ENCODE measurements at regions not wholly inside any gene's neighbourhood (a gene's known extent, or its start where the extent isn't known, plus 50 kb on each side); places are given as distances from the start of the nearest gene placed in this dataset.

GRCh38 chr1:244256086-244256676 lies 195.5 kb downstream of the ADSS2 start:
- DNase-seq (ENCODE audit: low read depth, low spot score) (no peak), ATAC-seq (no peak), FAIRE-seq (no peak)
- intact Hi-C loops (cut with micrococcal nuclease; ENCODE audit: unreplicated experiment) (no loop called here), in situ Hi-C loops (cut with MboI) (no loop called here)
- SMC1A ChIA-PET (ENCODE audit: uncharacterized antibody, unreplicated experiment): no interaction called here
- Histone ChIP-seq H3K9ac (ENCODE audit: control insufficient read depth, insufficient read depth, low read length) (no peak overlapping the region), H4K20me1 (ENCODE audit: control insufficient read depth, insufficient read depth) (no peaks in the 10 kb centered on the region), H3K4me2 (ENCODE audit: control insufficient read depth, insufficient read depth) (no peak overlapping the region), H3K4me3 (no peak overlapping the region), H3K9me3 (replicated peaks; ENCODE audit: control insufficient read depth, insufficient read depth, low read length) (no peaks in the 10 kb centered on the region; the same call in 2 of the 3 replicates), H2AFZ (ENCODE audit: control insufficient read depth, low read depth, low read length) (no peak overlapping the region), H3K4me1 (ENCODE audit: control insufficient read depth, insufficient read depth, low read length) (peaks cover 5% of the 10 kb centered on the region), H3K79me2 (ENCODE audit: control insufficient read depth, insufficient read depth, low read length) (no peaks in the 10 kb centered on the region), H3K27ac (ENCODE audit: control insufficient read depth, insufficient read depth) (no peak overlapping the region), H3K27me3 (replicated peaks in 1 of 2; ENCODE audit: control insufficient read depth in 2 of 2, insufficient read depth in 2 of 2, low read length in 1 of 2) (no peaks in the 10 kb centered on the region), H3K36me3 (ENCODE audit: control insufficient read depth in 2 of 2, insufficient read depth in 2 of 2, low read length in 1 of 2) (no peaks in the 10 kb centered on the region)
- RAD21 ChIA-PET (ENCODE audit: unreplicated experiment): no interaction called here
- TF ChIP-seq HDAC6 (IDR thresholded peaks at IDR 0.05; ENCODE audit: unreplicated experiment) (no peak), KAT2A (conservative IDR thresholded peaks at IDR 0.05; ENCODE audit: control insufficient read depth, low read depth, low read length) (no peak), NR2C1 (IDR thresholded peaks at IDR 0.05) (no peak), SREBF2 (IDR thresholded peaks at IDR 0.05; ENCODE audit: low read length) (no peak), EP300 (IDR thresholded peaks at IDR 0.05; ENCODE audit: borderline replicate concordance in 1 of 2, control insufficient read depth in 1 of 2, low read depth in 2 of 2, low read length in 2 of 2) (no peak), HSF1 (IDR thresholded peaks at IDR 0.05; ENCODE audit: low read depth, low read length) (no peak), IKZF1 (conservative IDR thresholded peaks at IDR 0.05) (no peak), ZNF384 (IDR thresholded peaks at IDR 0.05; ENCODE audit: borderline replicate concordance, low read depth, low read length) (no peak)
- TF ChIP-seq, protein P1, sequence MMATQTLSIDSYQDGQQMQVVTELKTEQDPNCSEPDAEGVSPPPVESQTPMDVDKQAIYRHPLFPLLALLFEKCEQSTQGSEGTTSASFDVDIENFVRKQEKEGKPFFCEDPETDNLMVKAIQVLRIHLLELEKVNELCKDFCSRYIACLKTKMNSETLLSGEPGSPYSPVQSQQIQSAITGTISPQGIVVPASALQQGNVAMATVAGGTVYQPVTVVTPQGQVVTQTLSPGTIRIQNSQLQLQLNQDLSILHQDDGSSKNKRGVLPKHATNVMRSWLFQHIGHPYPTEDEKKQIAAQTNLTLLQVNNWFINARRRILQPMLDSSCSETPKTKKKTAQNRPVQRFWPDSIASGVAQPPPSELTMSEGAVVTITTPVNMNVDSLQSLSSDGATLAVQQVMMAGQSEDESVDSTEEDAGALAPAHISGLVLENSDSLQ (IDR thresholded peaks at IDR 0.05): no peak
- TF ChIP-seq, protein P2, sequence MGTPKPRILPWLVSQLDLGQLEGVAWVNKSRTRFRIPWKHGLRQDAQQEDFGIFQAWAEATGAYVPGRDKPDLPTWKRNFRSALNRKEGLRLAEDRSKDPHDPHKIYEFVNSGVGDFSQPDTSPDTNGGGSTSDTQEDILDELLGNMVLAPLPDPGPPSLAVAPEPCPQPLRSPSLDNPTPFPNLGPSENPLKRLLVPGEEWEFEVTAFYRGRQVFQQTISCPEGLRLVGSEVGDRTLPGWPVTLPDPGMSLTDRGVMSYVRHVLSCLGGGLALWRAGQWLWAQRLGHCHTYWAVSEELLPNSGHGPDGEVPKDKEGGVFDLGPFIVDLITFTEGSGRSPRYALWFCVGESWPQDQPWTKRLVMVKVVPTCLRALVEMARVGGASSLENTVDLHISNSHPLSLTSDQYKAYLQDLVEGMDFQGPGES (IDR thresholded peaks at IDR 0.05): no peak
- 82% methylated on average over 13 of the region's 13 CpGs for WGBS (ENCODE audit: insufficient coverage, insufficient replicate concordance, low lambda C conversion rate, missing lambda C conversion rate)
- CTCF ChIA-PET: interaction anchor here (0.6 to 0.7 kb wide), 2 partner anchors 39 to 915 kb away, joined by 3 to 4 read pairs; no protein-coding TSS in a partner anchor
- POLR2A ChIA-PET: no interaction called here
- BruUV-seq (replicated peaks): no TSS peak
